ENCODE measurements at regions not wholly inside any gene's neighbourhood (a gene's known extent, or its start where the extent isn't known, plus 50 kb on each side); places are given as distances from the start of the nearest gene placed in this dataset.

DNA sequence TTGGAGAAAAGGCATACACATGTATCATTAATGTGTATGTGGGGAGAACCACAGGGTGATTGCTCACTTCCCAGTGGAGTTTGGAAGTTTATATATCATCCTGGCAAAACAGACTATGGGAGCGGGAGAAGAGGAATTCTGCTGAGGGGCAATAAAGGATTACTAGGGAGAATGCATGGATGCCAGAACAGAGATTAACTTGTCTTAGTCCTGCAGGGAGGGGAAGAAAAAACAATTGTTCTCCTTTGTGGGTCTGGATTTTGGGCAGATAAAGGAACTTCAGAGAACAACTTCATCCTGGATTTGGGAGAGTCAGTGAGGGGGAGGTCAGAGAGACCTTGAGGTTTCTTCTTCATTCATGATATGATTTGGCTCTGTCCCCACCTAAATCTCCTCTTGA, 55.9 kb upstream of the SOX13 start:
- ATAC-seq: no peak
- 38 to 50% methylated on average over 1 of the region's 1 CpG for WGBS, 2 donors (ENCODE audit: low coverage in 1 of 2)

DNA sequence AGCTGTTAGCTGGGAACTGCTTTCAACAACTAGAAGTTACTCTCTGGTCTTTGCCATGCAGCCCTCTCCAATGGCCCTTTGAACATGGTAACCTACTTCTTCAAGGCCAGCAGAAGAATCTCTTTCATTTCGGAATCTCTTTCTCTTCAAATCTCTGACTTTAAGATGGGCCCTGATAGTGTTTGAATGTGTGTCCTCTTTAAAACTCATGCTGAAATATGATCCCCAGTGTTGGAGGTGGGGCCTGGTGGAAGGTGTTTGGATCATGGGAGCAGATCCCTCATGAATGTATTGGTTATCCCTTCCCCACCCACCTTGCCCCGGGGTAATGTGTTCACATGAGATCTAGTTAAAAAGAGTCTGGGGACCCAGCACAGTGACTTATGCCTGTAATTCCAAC, 54.5 kb upstream of the SOX13 start:
- no peak for ATAC-seq
- Histone ChIP-seq H3K27ac (no peak overlapping the region), H3K9me3 (no peaks in the 10 kb centered on the region), H3K4me3 (no peak overlapping the region), H3K4me1 (no peaks in the 10 kb centered on the region), H3K36me3 (no peaks in the 10 kb centered on the region), H3K27me3 (peaks cover 6% of the 10 kb centered on the region)
- 31 to 83% methylated on average over 1 to 2 of the region's 2 CpGs for WGBS, 2 donors (ENCODE audit: low coverage in 1 of 2)
- no peak for TF ChIP-seq POLR2A (IDR thresholded peaks at IDR 0.05)
- no peak for TF ChIP-seq EP300 (IDR thresholded peaks at IDR 0.05)
- TF ChIP-seq POLR2AphosphoS5 (IDR thresholded peaks at IDR 0.05): no peak
- TF ChIP-seq CTCF (IDR thresholded peaks at IDR 0.05): no peak

More for the DNA sequence above, 55.9 kb upstream of the SOX13 start:
- Histone ChIP-seq H3K36me3 (no peaks in the 10 kb centered on the region), H3K27ac (no peak overlapping the region), H3K9me3 (no peaks in the 10 kb centered on the region), H3K27me3 (no peaks in the 10 kb centered on the region), H3K4me1 (no peaks in the 10 kb centered on the region), H3K4me3 (no peak overlapping the region)
- TF ChIP-seq POLR2AphosphoS5 (IDR thresholded peaks at IDR 0.05) (no peak), POLR2A (IDR thresholded peaks at IDR 0.05) (no peak), CTCF (IDR thresholded peaks at IDR 0.05) (no peak), EP300 (IDR thresholded peaks at IDR 0.05) (no peak)

Data from gastroesophageal sphincter (tissue), 4 donors.